CD4-positive, alpha-beta T cell treated with Interleukin-4 for 4 hours (primary cell): ENCODE measurements at regions not wholly inside any gene's neighbourhood (a gene's known extent, or its start where the extent isn't known, plus 50 kb on each side); places are given as distances from the start of the nearest gene placed in this dataset.

Experiments
- DNase-seq: peaks from one replicate; pipeline ENCODE4 v3.0.0-alpha.2; 2020

- DNase-seq = no peak
These were observed 81.9 kb downstream of the PJA1 start for GRCh38 chrX:69083361-69083760.

DNA sequence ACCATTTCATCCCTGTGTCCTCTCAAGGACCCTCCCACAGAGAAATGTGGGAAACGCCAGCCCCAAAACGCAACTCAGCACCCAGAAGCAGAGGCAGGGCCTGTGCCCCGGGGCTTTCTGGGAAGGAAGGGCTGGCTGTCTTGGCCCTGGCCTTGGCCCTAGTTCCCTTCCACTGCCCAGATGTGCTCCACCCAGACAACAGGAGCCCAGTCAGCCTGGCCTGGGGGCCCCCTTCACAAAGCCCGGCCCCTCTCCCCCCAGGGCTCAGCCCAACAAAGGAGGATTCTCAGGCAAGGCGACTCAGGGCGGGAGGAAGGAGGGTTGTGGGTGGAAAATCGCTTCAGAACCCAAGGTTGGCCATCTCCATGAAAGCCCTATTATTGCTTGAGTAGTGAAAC is 82.5 kb downstream of the PJA1 start:
- no peak for DNase-seq

GRCh38 chrX:69082055-69082752 is 83.0 kb downstream of the PJA1 start:
- no peak for DNase-seq

DNA sequence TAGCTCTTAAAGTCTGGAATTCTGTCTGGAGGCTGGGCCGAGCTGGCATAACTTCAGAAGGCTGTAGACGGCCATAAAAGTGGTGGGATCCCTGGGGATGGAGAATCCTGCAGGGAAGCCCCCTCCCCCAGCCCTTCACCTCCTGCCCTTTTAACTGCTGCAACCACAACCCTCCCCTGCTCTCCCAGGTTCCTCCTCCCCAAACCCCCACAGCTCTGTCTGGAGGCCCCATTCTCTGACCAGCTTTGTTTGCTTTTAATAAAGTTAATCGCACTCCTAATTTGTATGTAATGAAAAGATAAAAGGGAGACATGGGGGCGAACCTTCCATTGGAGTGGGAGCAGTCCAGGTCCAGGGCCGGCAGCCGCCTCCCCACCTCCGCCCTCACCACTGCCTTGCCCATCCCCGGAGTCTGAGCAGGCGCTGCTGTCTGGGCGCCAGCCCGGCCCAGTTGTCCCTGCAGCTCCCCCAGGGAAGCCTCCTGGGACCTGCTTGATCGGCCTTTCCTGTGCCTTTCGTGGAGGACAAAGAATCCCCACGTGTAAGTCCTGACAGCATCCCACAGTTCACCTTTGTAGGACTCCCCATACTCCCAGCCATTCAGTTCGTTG is 84.3 kb downstream of the PJA1 start:
- no peak for DNase-seq

DNA sequence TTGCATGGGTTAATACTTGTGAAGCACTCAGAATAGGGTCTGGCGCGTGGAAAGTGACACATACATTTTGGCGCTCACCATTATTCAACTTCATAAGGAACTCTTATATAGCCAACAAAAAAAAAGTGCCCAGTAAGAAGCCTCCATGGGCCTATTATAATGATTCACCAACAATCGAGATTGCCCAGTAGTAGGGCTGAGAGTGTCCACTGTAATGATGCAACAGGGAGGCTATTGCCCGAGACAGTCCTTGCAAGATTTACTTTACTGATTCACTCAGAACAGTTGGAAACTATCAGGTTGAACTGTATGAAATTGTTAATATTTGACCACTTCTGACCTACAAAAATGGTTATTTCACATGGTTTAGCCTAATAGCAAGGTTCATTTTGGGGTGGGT is 86.0 kb downstream of the PJA1 start:
- DNase-seq = no peak

DNA sequence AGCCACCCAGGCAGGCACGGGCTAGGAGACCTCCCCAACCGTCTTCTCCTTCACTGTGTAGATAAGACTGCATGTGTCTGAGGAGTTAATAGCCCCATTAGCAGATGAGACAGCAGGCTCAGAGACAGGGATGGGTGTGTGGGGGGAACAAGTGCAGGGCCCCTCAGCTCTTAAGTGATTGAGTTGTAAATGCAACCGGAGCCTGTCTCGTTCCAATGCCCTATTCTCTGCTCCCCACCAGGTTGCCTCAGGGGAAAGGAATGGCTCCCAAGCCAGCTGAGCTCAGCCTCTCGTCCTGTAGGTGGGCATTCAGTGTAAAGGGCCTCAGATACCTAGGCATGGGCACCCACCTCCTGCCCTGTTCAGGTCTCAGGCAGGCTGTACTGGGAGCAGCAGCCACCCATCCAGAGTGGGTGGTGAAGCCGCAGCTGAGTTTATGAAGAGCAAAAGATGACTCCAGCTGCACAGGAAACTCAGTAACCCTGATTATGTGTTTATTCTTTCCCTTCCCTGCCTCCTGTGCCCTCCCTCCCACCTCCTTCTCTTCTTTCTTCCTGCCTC is 87.3 kb downstream of the PJA1 start:
- no peak for DNase-seq

DNA sequence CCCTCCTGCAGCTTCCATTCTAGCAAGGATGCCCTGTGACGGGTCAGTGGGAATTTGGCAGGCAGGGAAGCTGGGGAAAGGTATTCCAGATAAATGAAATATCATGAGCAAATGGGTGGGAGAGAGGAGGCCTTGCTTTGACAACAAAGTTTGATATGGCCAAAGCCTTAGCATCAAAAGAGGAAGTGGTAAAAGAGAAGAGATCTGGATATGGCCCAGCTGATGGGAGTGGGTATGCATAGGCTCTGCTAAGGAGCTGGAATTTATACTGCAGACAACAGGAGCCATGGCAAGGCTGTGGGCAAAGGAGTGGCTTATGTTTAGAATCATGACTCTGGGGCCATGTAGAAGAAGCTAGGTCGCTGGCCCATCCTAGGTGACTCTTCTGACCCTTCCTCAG is 89.2 kb downstream of the PJA1 start:
- DNase-seq = no peak

DNA sequence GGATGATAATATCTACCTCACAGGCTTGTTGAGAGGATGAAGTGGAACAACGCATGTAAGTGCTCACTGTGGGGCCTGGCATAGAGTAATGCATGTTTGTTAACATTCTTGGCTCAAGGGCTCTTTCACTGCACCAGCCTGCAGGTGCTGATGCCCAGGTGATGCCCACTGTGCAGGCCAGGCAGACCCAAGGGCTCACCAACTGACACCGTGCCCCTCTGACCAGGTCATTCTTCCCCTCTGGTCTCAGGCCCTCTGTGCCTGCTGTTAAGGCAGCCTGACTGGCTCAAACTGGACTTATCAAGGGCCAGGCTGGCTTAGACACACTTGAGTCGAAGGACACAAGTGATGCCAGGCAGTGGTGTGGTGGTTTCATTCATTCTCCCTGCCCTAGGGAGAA is 90.5 kb downstream of the PJA1 start:
- no peak for DNase-seq

DNA sequence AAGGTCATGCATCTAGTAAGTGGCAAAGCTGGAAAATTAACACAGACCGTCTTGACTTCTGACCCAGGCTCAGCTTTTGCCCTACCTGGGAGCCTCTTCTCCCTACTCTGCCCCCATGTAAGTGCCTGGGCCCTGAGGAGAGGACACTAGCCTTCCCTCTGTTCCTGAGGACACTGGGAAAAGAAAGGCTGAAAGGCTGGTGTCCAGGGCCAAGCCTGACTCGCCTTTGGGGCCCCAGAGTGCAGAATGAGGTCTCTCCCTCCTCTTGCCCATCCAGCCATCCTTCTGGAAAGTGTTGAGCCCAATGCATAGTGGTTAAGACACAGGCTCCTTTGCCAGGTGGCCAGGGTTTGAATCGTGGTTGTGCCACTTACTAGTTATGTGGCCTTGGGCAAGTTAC is 91.5 kb downstream of the PJA1 start:
- DNase-seq = no peak

GRCh38 chrX:69073241-69073640 is 92.0 kb downstream of the PJA1 start:
- no peak for DNase-seq

DNA sequence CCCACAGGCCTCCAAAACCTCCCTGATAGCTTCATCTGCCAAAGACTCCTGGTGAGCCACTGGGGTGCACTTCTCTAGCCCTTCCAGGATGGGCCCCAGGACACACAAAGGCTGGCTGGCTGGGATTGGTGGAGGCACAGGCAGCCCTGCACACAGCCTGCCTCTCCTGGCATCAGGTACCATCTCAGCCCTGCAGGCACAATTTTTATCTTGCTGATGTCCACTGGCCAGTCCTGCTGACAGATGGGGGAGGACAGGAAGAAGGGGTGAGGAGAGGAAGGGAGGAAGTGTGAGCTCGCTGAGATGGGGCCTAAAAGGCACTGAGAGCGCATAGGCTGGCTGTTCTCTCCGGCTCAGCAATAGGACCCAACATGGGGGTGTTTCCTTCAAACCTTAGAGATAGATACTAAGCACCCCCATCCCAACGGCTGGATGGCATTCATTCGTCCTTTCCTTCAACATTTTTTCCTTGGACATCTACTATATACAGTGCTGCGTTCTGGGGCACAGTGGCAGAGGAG is 92.7 kb downstream of the PJA1 start:
- no peak for DNase-seq

GRCh38 chrX:69070949-69071650 is 94.2 kb downstream of the PJA1 start:
- no peak for DNase-seq

DNA sequence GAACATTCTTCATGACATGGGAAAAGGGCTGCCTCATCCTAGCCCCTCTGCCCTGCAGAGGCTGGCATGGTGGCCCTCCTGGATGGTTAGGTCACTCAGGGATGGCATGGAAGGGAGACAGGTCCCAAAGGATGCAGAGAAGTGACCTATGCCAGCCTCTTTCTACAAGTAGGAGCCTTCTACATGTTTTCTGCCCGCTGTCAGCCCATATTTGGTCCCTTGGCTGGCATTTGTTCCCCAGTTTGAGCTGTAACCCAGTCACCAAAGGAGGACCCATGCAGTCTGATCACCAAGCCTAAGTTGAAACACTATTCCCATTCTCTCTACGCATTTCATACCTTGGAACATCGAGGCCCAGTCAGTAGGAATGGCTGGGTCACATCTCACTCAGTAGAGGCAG is 95.4 kb downstream of the PJA1 start:
- DNase-seq = no peak

GRCh38 chrX:69069086-69069445 is 96.2 kb downstream of the PJA1 start:
- no peak for DNase-seq

- DNase-seq = no peak
These were observed 96.8 kb downstream of the PJA1 start for GRCh38 chrX:69068301-69069085.

GRCh38 chrX:69067841-69068240 is 97.4 kb downstream of the PJA1 start:
- DNase-seq = no peak

GRCh38 chrX:69066966-69067525 is 98.2 kb downstream of the PJA1 start:
- no peak for DNase-seq

DNA sequence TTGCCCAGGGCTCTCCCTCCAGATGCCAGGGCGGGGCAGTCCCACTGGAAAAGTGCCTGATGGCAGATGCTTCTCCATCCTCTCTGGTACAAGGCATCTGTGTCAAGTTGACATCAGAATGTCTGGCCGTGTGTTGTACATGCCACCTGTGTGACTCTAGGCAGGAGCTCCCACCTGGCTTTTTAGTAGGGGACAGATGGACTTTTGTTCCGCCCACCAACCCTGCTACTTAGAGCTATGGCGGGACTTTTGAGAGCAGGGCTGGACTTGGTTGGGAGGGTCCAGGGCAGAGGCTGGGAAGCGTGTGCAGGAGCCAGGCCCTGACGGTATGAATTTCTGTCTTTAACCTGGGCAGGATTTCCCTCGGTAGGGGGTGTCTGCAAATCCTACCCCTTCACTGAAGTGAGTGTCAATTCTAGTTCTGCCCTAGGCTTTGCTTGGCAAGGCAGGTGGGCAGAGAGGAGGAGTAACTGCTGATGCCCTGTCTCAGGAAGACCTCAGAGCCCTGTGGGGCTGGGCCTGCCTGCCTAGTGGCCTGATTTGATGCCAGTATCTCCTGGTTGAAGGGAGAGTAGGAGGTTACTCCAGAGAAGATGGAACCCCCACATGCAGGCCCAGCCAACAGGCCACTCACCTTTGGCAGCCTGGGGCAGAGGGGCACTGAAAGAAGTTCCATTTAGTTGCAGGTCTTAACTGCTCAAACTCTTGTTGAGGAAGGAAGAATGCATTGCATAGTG is 99.1 kb downstream of the PJA1 start:
- DNase-seq = no peak

GRCh38 chrX:69065451-69065850 is 99.8 kb downstream of the PJA1 start:
- no peak for DNase-seq

- DNase-seq = no peak
These were observed 101.8 kb downstream of the PJA1 start for GRCh38 chrX:69063486-69063885.

DNA sequence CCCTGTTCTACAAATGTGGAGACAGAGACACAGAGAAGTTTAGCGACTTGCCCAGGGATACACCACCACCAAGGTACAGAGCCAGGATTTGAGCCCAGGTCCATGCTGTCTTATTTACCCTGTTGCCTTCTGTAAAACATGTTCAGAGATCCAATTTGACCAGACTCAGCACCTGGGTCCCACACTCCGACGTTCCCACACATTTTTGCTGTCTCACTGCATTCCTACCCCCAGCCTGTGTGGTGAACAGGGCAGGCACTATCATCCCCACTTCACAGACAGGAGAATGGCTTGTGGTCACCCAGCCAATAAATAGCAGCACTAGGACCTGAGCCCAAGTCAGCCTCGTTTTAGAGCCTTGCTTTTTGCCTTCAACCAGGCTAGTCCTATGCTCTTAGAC is 102.8 kb downstream of the PJA1 start:
- DNase-seq = no peak
